SK-N-SH (cell line): ENCODE measurements at regions not wholly inside any gene's neighbourhood (a gene's known extent, or its start where the extent isn't known, plus 50 kb on each side); places are given as distances from the start of the nearest gene placed in this dataset.

ENCODE experiments used
- CTCF ChIP-seq: fragments of 200-600 bp; sonication (generic); IDR thresholded peaks from 2 replicates; pipeline ENCODE4 v1.6.1; 2017; ENCODE audit warnings: antibody characterized with exemption, mild to moderate bottlenecking, moderate library complexity
- EP300 ChIP-seq, 2 experiments: IDR thresholded peaks; 2 replicates each; pipeline versions ENCODE4 v1.4.0 to v1.6.1; 2012; ENCODE audit warnings: borderline replicate concordance in 1 of 2, low read depth in 1 of 2, low read length in 1 of 2
- EZH2phosphoT487 ChIP-seq: fragments of 200-600 bp; sonication (generic); IDR thresholded peaks from 2 replicates; pipeline ENCODE4 v1.6.1; 2017; ENCODE audit warnings: low read depth, mixed run types, mild to moderate bottlenecking, antibody characterized with exemption, moderate library complexity, borderline replicate concordance

GRCh38 chr11:104219096-104219495 lies 55.1 kb upstream of the PDGFD start:
- no peak for TF ChIP-seq CTCF
- no peak for TF ChIP-seq EZH2phosphoT487
- TF ChIP-seq EP300 (IDR thresholded peaks at IDR 0.05; ENCODE audit: borderline replicate concordance in 1 of 2, low read depth in 1 of 2, low read length in 1 of 2): no peak
